ENCODE measurements at regions not wholly inside any gene's neighbourhood (a gene's known extent, or its start where the extent isn't known, plus 50 kb on each side); places are given as distances from the start of the nearest gene placed in this dataset.

- TF ChIP-seq CTCF (IDR thresholded peaks at IDR 0.05) (no peak), JUND (IDR thresholded peaks at IDR 0.05) (no peak), EP300 (IDR thresholded peaks at IDR 0.05; ENCODE audit: borderline replicate concordance in 1 of 2, low read depth in 1 of 2, low read length in 1 of 2) (no peak), SIN3A (IDR thresholded peaks at IDR 0.05; ENCODE audit: borderline replicate concordance, low read depth, low read length) (no peak)
These were observed 72.1 kb downstream of the AVPR1A start (continued) for GRCh38 chr12:63078906-63079305.

- ChIA-PET POLR2A (no interaction called here), CTCF (no interaction called here)
- no peaks in the 10 kb centered on the region for H3K9me2 ChIP-seq
- no peak for DNase-seq
- no peak overlapping the region for H3K27ac ChIP-seq (ENCODE audit: low read depth in 2 of 2, low read length in 1 of 2)
- WGBS (ENCODE audit: low lambda C conversion rate) = 15% methylated on average over 3 of the region's 3 CpGs
- H2AFZ ChIP-seq (ENCODE audit: low read depth) = no peak overlapping the region
- no peaks in the 10 kb centered on the region for H3K79me2 ChIP-seq (ENCODE audit: insufficient read depth)
- no peak for TF ChIP-seq ZBTB33 (IDR thresholded peaks at IDR 0.05; ENCODE audit: borderline replicate concordance, low read depth)
- no peak overlapping the region for H3K4me3 ChIP-seq (ENCODE audit: low read depth in 2 of 2, low read length in 1 of 2)
- H3K36me3 ChIP-seq (replicated peaks in 1 of 2; ENCODE audit: control insufficient read depth in 1 of 2, insufficient read depth in 2 of 2, low read length in 1 of 2) = no peaks in the 10 kb centered on the region
- H3K27me3 ChIP-seq (ENCODE audit: insufficient read depth) = no peaks in the 10 kb centered on the region; the same call in 1 of the 2 replicates
- no peaks in the 10 kb centered on the region for H3F3A ChIP-seq (replicated peaks; ENCODE audit: insufficient read depth)
- H3K9me3 ChIP-seq = no peaks in the 10 kb centered on the region
- H4K20me1 ChIP-seq (ENCODE audit: insufficient read depth) = no peaks in the 10 kb centered on the region
- no peak overlapping the region for H3K4me2 ChIP-seq
- no peaks in the 10 kb centered on the region for H3K4me1 ChIP-seq (ENCODE audit: control insufficient read depth in 1 of 2, insufficient read depth in 2 of 2, low read depth in 1 of 2, low read length in 1 of 2)
- no peak overlapping the region for H3K9ac ChIP-seq
These were observed 75.5 kb downstream of the AVPR1A start for GRCh38 chr12:63075376-63076060.

- Histone ChIP-seq H3K27me3 (ENCODE audit: insufficient read depth) (no peaks in the 10 kb centered on the region; the same call in 1 of the 2 replicates), H3K4me3 (ENCODE audit: low read depth in 2 of 2, low read length in 1 of 2) (no peak overlapping the region), H3K4me2 (no peak overlapping the region), H2AFZ (ENCODE audit: low read depth) (no peak overlapping the region), H3K9me3 (no peaks in the 10 kb centered on the region), H3K27ac (ENCODE audit: low read depth in 2 of 2, low read length in 1 of 2) (no peak overlapping the region), H4K20me1 (ENCODE audit: insufficient read depth) (no peaks in the 10 kb centered on the region), H3K79me2 (ENCODE audit: insufficient read depth) (no peaks in the 10 kb centered on the region), H3K9ac (no peak overlapping the region), H3K36me3 (replicated peaks in 1 of 2; ENCODE audit: control insufficient read depth in 1 of 2, insufficient read depth in 2 of 2, low read length in 1 of 2) (no peaks in the 10 kb centered on the region), H3K4me1 (ENCODE audit: control insufficient read depth in 1 of 2, insufficient read depth in 2 of 2, low read depth in 1 of 2, low read length in 1 of 2) (no peaks in the 10 kb centered on the region), H3K9me2 (no peaks in the 10 kb centered on the region), H3F3A (replicated peaks; ENCODE audit: insufficient read depth) (no peaks in the 10 kb centered on the region)
- ChIA-PET CTCF (no interaction called here), POLR2A (no interaction called here)
- WGBS (ENCODE audit: low lambda C conversion rate) = 5% methylated on average over 3 of the region's 3 CpGs
- no peak for DNase-seq
- no peak for TF ChIP-seq FOSL2 (IDR thresholded peaks at IDR 0.05; ENCODE audit: borderline replicate concordance, low read depth)
- no peak for TF ChIP-seq ELF1 (IDR thresholded peaks at IDR 0.05)
- TF ChIP-seq GABPA (IDR thresholded peaks at IDR 0.05; ENCODE audit: low read depth) = no peak
- no peak for TF ChIP-seq SMC3 (IDR thresholded peaks at IDR 0.05; ENCODE audit: low read depth, low read length)
- TF ChIP-seq RFX5 (IDR thresholded peaks at IDR 0.05; ENCODE audit: low read length) = no peak
- no peak for TF ChIP-seq USF2 (IDR thresholded peaks at IDR 0.05; ENCODE audit: borderline replicate concordance, low read depth, low read length)
- no peak for TF ChIP-seq IRF3 (IDR thresholded peaks at IDR 0.05; ENCODE audit: low read depth, low read length)
- no peak for TF ChIP-seq FOXM1 (IDR thresholded peaks at IDR 0.05; ENCODE audit: low read depth)
- no peak for TF ChIP-seq PBX3 (IDR thresholded peaks at IDR 0.05)
These were observed 80.3 kb downstream of the AVPR1A start for GRCh38 chr12:63070709-63071108.

All from SK-N-SH (cell line).